ENCODE measurements at regions not wholly inside any gene's neighbourhood (a gene's known extent, or its start where the extent isn't known, plus 50 kb on each side); places are given as distances from the start of the nearest gene placed in this dataset.

- TF ChIP-seq, protein P1, sequence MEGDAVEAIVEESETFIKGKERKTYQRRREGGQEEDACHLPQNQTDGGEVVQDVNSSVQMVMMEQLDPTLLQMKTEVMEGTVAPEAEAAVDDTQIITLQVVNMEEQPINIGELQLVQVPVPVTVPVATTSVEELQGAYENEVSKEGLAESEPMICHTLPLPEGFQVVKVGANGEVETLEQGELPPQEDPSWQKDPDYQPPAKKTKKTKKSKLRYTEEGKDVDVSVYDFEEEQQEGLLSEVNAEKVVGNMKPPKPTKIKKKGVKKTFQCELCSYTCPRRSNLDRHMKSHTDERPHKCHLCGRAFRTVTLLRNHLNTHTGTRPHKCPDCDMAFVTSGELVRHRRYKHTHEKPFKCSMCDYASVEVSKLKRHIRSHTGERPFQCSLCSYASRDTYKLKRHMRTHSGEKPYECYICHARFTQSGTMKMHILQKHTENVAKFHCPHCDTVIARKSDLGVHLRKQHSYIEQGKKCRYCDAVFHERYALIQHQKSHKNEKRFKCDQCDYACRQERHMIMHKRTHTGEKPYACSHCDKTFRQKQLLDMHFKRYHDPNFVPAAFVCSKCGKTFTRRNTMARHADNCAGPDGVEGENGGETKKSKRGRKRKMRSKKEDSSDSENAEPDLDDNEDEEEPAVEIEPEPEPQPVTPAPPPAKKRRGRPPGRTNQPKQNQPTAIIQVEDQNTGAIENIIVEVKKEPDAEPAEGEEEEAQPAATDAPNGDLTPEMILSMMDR (IDR thresholded peaks at IDR 0.05) = no peak
- Histone ChIP-seq H3K36me3 (no peaks in the 10 kb centered on the region), H3K27ac (no peak overlapping the region), H3K27me3 (no peaks in the 10 kb centered on the region), H3K4me3 (no peak overlapping the region), H3K9me3 (no peaks in the 10 kb centered on the region), H3K4me1 (no peaks in the 10 kb centered on the region)
- no peak for ATAC-seq
- intact Hi-C loops (cut with DNase I) = no loop called here
- 80 to 85% methylated on average over 2 of the region's 2 CpGs for WGBS, 2 donors
- DNase-seq = no peak
These were observed 65.8 kb downstream of the SLIT2 start for GRCh38 chr4:20317424-20317985.

GRCh38 chr4:20318001-20318908, 66.5 kb downstream of the SLIT2 start:
- H3K9me3 ChIP-seq = no peaks in the 10 kb centered on the region
- H3K36me3 ChIP-seq = no peaks in the 10 kb centered on the region
- no peak overlapping the region for H3K27ac ChIP-seq
- DNase-seq = no peak
- WGBS, 2 donors = 85 to 88% methylated on average over 8 of the region's 8 CpGs
- no peak overlapping the region for H3K4me3 ChIP-seq
- ATAC-seq = no peak
- no peaks in the 10 kb centered on the region for H3K27me3 ChIP-seq
- TF ChIP-seq, protein P1 (IDR thresholded peaks at IDR 0.05) = no peak
- no peaks in the 10 kb centered on the region for H3K4me1 ChIP-seq
- intact Hi-C loops (cut with DNase I) = no loop called here

DNA sequence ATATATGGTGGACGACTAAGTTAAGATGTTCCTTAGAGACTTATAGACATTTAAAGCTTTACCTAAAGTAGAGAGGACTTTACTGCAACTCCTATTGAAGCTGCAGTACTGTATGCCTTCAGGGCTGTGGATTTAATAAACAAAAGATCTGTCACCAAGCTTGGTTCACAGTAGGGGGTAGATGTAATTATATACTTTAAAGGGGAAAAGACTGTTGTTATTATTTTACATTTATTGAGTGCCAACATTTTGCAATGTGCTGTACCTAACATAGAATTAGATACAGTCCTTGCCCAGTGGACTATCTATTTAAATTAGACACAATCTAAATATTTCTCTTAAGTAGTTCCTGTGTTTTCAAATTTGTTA, 67.2 kb downstream of the SLIT2 start:
- DNase-seq (no peak), ATAC-seq (no peak)
- TF ChIP-seq, protein P1 (IDR thresholded peaks at IDR 0.05) = no peak
- no peaks in the 10 kb centered on the region for H3K4me1 ChIP-seq
- intact Hi-C loops (cut with DNase I) = no loop called here
- H3K27me3 ChIP-seq = no peaks in the 10 kb centered on the region
- no peak overlapping the region for H3K4me3 ChIP-seq
- WGBS, 2 donors = 77 to 83% methylated on average over 1 of the region's 1 CpG
- H3K9me3 ChIP-seq = no peaks in the 10 kb centered on the region
- no peak overlapping the region for H3K27ac ChIP-seq
- no peaks in the 10 kb centered on the region for H3K36me3 ChIP-seq

- TF ChIP-seq, protein P1 (IDR thresholded peaks at IDR 0.05) = no peak
- Histone ChIP-seq H3K27ac (no peak overlapping the region), H3K4me1 (no peaks in the 10 kb centered on the region), H3K4me3 (no peak overlapping the region), H3K9me3 (no peaks in the 10 kb centered on the region), H3K36me3 (no peaks in the 10 kb centered on the region), H3K27me3 (no peaks in the 10 kb centered on the region)
- DNase-seq (no peak), ATAC-seq (no peak)
- 69 to 70% methylated on average over 6 of the region's 6 CpGs for WGBS, 2 donors
- intact Hi-C loops (cut with DNase I) = loop anchor here in 1 of 10 donors (5.0 kb wide), 1 partner anchor 662 kb away; no protein-coding TSS in a partner anchor
These were observed 68.3 kb downstream of the SLIT2 start for GRCh38 chr4:20319825-20320612.

Measured in heart right ventricle (tissue), 16 donors.